Trophoblast cell (in vitro differentiated cells and primary cell): ENCODE measurements at regions not wholly inside any gene's neighbourhood (a gene's known extent, or its start where the extent isn't known, plus 50 kb on each side); places are given as distances from the start of the nearest gene placed in this dataset.

Experiments used
- DNase-seq, 2 donors: peaks; one replicate each; pipeline ENCODE4 v3.0.0-alpha.2; 2016
- H2AFZ ChIP-seq: 2 replicates; pipeline ENCODE4 v1.6.1; 2013; ENCODE audit warnings: low read length, moderate library complexity, mild to moderate bottlenecking; ENCODE audit not compliant: insufficient read depth, poor library complexity
- H2AK5ac ChIP-seq: 2 replicates; pipeline ENCODE4 v1.6.1; 2013; ENCODE audit warnings: mild to moderate bottlenecking, low read length
- H2BK120ac ChIP-seq: 2 replicates; pipeline ENCODE4 v1.6.1; 2013; ENCODE audit warnings: low read length, mild to moderate bottlenecking, moderate library complexity; ENCODE audit not compliant: insufficient read depth, poor library complexity
- H2BK12ac ChIP-seq: 2 replicates; pipeline ENCODE4 v1.6.1; 2013; ENCODE audit warnings: mild to moderate bottlenecking, low read length, moderate library complexity
- H2BK5ac ChIP-seq: 2 replicates; pipeline ENCODE4 v1.6.1; 2013; ENCODE audit warnings: low read length, low read depth, moderate library complexity, mild to moderate bottlenecking; ENCODE audit not compliant: poor library complexity
- H3K14ac ChIP-seq: 2 replicates; pipeline ENCODE4 v1.6.1; 2013; ENCODE audit warnings: mild to moderate bottlenecking, low read length
- H3K18ac ChIP-seq: 2 replicates; pipeline ENCODE4 v1.6.1; 2013; ENCODE audit warnings: mild to moderate bottlenecking, low read length
- H3K23ac ChIP-seq: 2 replicates; pipeline ENCODE4 v1.6.1; 2013; ENCODE audit warnings: low read length
- H3K27ac ChIP-seq: 2 replicates; pipeline ENCODE4 v1.5.1; 2013; ENCODE audit warnings: low read depth, mild to moderate bottlenecking, inconsistent platforms, low read length, moderate library complexity
- H3K27me3 ChIP-seq: 2 replicates; pipeline ENCODE4 v1.6.1; 2013; ENCODE audit warnings: inconsistent platforms, mild to moderate bottlenecking, low read length, moderate library complexity; ENCODE audit not compliant: insufficient read depth
- H3K36me3 ChIP-seq, 2 experiments: 1 replicate in 1 of 2; 2 replicates in 1 of 2; pipeline ENCODE4 v1.6.1; 2013; ENCODE audit warnings: low read length in 2 of 2, mild to moderate bottlenecking in 2 of 2, moderate library complexity in 1 of 2; ENCODE audit not compliant: insufficient read depth in 2 of 2, control insufficient read depth in 1 of 2
- H3K4ac ChIP-seq: 2 replicates; pipeline ENCODE4 v1.6.1; 2013; ENCODE audit warnings: low read depth, mild to moderate bottlenecking, low read length, moderate library complexity
- H3K4me1 ChIP-seq, 2 experiments: 1 replicate in 1 of 2; 2 replicates in 1 of 2; pipeline ENCODE4 v1.6.1; 2013; ENCODE audit warnings: low read length in 2 of 2, mild to moderate bottlenecking in 2 of 2, moderate library complexity in 1 of 2; ENCODE audit not compliant: insufficient read depth in 2 of 2, control insufficient read depth in 1 of 2
- H3K4me2 ChIP-seq: 2 replicates; pipeline ENCODE4 v1.6.1; 2013; ENCODE audit warnings: inconsistent platforms, mild to moderate bottlenecking, low read length, moderate library complexity
- H3K4me3 ChIP-seq: 2 replicates; pipeline ENCODE4 v1.5.1; 2013; ENCODE audit warnings: mild to moderate bottlenecking, low read depth, low read length, inconsistent platforms
- H3K79me1 ChIP-seq: one replicate; pipeline ENCODE4 v1.6.1; 2013; ENCODE audit warnings: low read length
- H3K79me2 ChIP-seq: 2 replicates; pipeline ENCODE4 v1.6.1; 2013; ENCODE audit warnings: low read length, mild to moderate bottlenecking; ENCODE audit not compliant: control insufficient read depth, insufficient read depth, poor library complexity
- H3K9ac ChIP-seq: 2 replicates; pipeline ENCODE4 v1.6.1; 2013; ENCODE audit warnings: mild to moderate bottlenecking, low read length
- H3K9me3 ChIP-seq: 2 replicates; pipeline ENCODE4 v1.6.1; 2013; ENCODE audit warnings: low read depth, mild to moderate bottlenecking, control low read depth, inconsistent platforms, low read length; ENCODE audit not compliant: insufficient read depth
- H4K12ac ChIP-seq: 2 replicates; pipeline ENCODE4 v1.6.1; 2013; ENCODE audit warnings: low read depth, mild to moderate bottlenecking, low read length, moderate library complexity
- H4K8ac ChIP-seq: 2 replicates; pipeline ENCODE4 v1.6.1; 2013; ENCODE audit warnings: low read depth, mild to moderate bottlenecking, low read length, moderate library complexity
- H4K91ac ChIP-seq: one replicate; pipeline ENCODE4 v1.6.1; 2013; ENCODE audit warnings: low read depth, mild to moderate bottlenecking, low read length, moderate library complexity
- WGBS: extraction: QIAGEN DNeasy Blood & Tissue Kit; methylation state at CpG from one replicate; pipeline ENCODE4 v1.1.7; 2013; ENCODE audit warnings: missing lambda C conversion rate; ENCODE audit not compliant: insufficient read length, insufficient coverage; ENCODE audit errors: extremely low coverage; 5-methylcytosine and 5-hydroxymethylcytosine counted together

- Histone ChIP-seq H2BK5ac (peak overlapping the region; percentile 7), H3K4me2 (no peak overlapping the region), H3K9ac (no peak overlapping the region), H3K18ac (no peak overlapping the region), H2BK120ac (no peak overlapping the region), H2BK12ac (no peak overlapping the region), H3K4me1 (peaks cover 12 to 14% of the 10 kb centered on the region in 2 experiments), H3K4me3 (no peak overlapping the region), H3K27me3 (no peaks in the 10 kb centered on the region), H2AK5ac (no peak overlapping the region), H3K36me3 (no peaks in the 10 kb centered on the region), H4K91ac (peak overlapping the region; percentile 43), H3K4ac (no peak overlapping the region), H3K23ac (no peak overlapping the region), H4K12ac (no peak overlapping the region), H3K27ac (peak overlapping the region; percentile 15), H3K14ac (peak overlapping the region; percentile 39), H4K8ac (peak overlapping the region; percentile 29), H3K9me3 (peaks cover 5% of the 10 kb centered on the region), H2AFZ (no peak overlapping the region), H3K79me2 (no peaks in the 10 kb centered on the region), H3K79me1 (peaks cover 4% of the 10 kb centered on the region)
- DNase-seq = peak in 1 of 2 donors; percentile 20
- no CpG with 5 or more reads among the region's 38 CpGs for WGBS
Observed at GRCh38 chr18:79588636-79589481, 90.7 kb upstream of the CTDP1 start.

GRCh38 chr18:79589601-79590091 is 90.0 kb upstream of the CTDP1 start:
- Histone ChIP-seq H4K91ac (peak overlapping the region; percentile 43), H3K79me1 (peaks cover 4% of the 10 kb centered on the region), H3K4me2 (no peak overlapping the region), H2BK12ac (peak overlapping the region; percentile 44), H2AK5ac (peak overlapping the region; percentile 85), H3K9ac (no peak overlapping the region), H3K36me3 (no peaks in the 10 kb centered on the region), H3K27me3 (no peaks in the 10 kb centered on the region), H2BK120ac (peak overlapping the region; percentile 53), H4K8ac (peak overlapping the region; percentile 29), H3K4me3 (no peak overlapping the region), H3K23ac (no peak overlapping the region), H3K9me3 (peaks cover 5% of the 10 kb centered on the region), H4K12ac (no peak overlapping the region), H3K4me1 (peaks cover 12 to 14% of the 10 kb centered on the region in 2 experiments), H3K4ac (peak overlapping the region; percentile 14), H3K27ac (no peak overlapping the region), H3K14ac (peak overlapping the region; percentile 72), H3K18ac (peak overlapping the region; percentile 55), H3K79me2 (no peaks in the 10 kb centered on the region), H2BK5ac (peak overlapping the region; percentile 5), H2AFZ (peak overlapping the region; percentile 27)
- DNase-seq = no peak
- WGBS = no CpG with 5 or more reads among the region's 15 CpGs

GRCh38 chr18:79590191-79591031 is 89.2 kb upstream of the CTDP1 start:
- no peak overlapping the region for H3K23ac ChIP-seq
- no peak overlapping the region for H4K12ac ChIP-seq
- DNase-seq = no peak
- peaks cover 5% of the 10 kb centered on the region for H3K9me3 ChIP-seq
- H3K79me2 ChIP-seq = no peaks in the 10 kb centered on the region
- H3K4me3 ChIP-seq = no peak overlapping the region
- H3K4me1 ChIP-seq = peaks cover 12 to 14% of the 10 kb centered on the region in 2 experiments
- H4K91ac ChIP-seq = peak overlapping the region; percentile 1
- H3K27me3 ChIP-seq = peaks cover 2% of the 10 kb centered on the region
- peaks cover 4% of the 10 kb centered on the region for H3K79me1 ChIP-seq
- H4K8ac ChIP-seq = no peak overlapping the region
- H3K4me2 ChIP-seq = no peak overlapping the region
- WGBS = no CpG with 5 or more reads among the region's 31 CpGs
- H3K14ac ChIP-seq = no peak overlapping the region
- H3K4ac ChIP-seq = no peak overlapping the region
- no peak overlapping the region for H3K9ac ChIP-seq
- no peaks in the 10 kb centered on the region for H3K36me3 ChIP-seq
- H2BK120ac ChIP-seq = no peak overlapping the region
- H2AFZ ChIP-seq = no peak overlapping the region
- H3K18ac ChIP-seq = no peak overlapping the region
- no peak overlapping the region for H2BK12ac ChIP-seq
- no peak overlapping the region for H2AK5ac ChIP-seq
- no peak overlapping the region for H3K27ac ChIP-seq
- H2BK5ac ChIP-seq = no peak overlapping the region

GRCh38 chr18:79591032-79591308 is 88.6 kb upstream of the CTDP1 start:
- no peak overlapping the region for H2BK5ac ChIP-seq
- no peak overlapping the region for H3K4me2 ChIP-seq
- H3K14ac ChIP-seq = no peak overlapping the region
- no peak overlapping the region for H3K23ac ChIP-seq
- no peak overlapping the region for H3K9ac ChIP-seq
- H3K36me3 ChIP-seq = no peaks in the 10 kb centered on the region
- H2BK120ac ChIP-seq = no peak overlapping the region
- H2AFZ ChIP-seq = no peak overlapping the region
- no peak overlapping the region for H2BK12ac ChIP-seq
- H2AK5ac ChIP-seq = no peak overlapping the region
- peaks cover 2% of the 10 kb centered on the region for H3K27me3 ChIP-seq
- peaks cover 5% of the 10 kb centered on the region for H3K9me3 ChIP-seq
- WGBS = no CpG with 5 or more reads among the region's 4 CpGs
- no peak overlapping the region for H3K27ac ChIP-seq
- H4K91ac ChIP-seq = no peak overlapping the region
- H3K79me1 ChIP-seq = peaks cover 4% of the 10 kb centered on the region
- no peaks in the 10 kb centered on the region for H3K79me2 ChIP-seq
- no peak for DNase-seq
- no peak overlapping the region for H3K4ac ChIP-seq
- peaks cover 12 to 14% of the 10 kb centered on the region in 2 experiments for H3K4me1 ChIP-seq
- H3K18ac ChIP-seq = no peak overlapping the region
- H4K12ac ChIP-seq = no peak overlapping the region
- no peak overlapping the region for H4K8ac ChIP-seq
- no peak overlapping the region for H3K4me3 ChIP-seq
